SJSA1 (cell line): ENCODE measurements at regions not wholly inside any gene's neighbourhood (a gene's known extent, or its start where the extent isn't known, plus 50 kb on each side); places are given as distances from the start of the nearest gene placed in this dataset.

Experiments
- DNase-seq, 2 experiments: peaks; one replicate each; pipeline ENCODE4 v3.0.0-alpha.2; 2015 to 2020; ENCODE audit warnings: low spot score in 2 of 2, low read depth in 1 of 2
- H3K27ac ChIP-seq: fragments of 250-450 bp; sonication (Bioruptor Pico); 2 replicates; pipeline ENCODE4 v1.5.1; 2020; ENCODE audit warnings: mild to moderate bottlenecking, moderate library complexity
- H3K27me3 ChIP-seq: fragments of 250-450 bp; sonication (Bioruptor Pico); replicated peaks from 2 replicates; pipeline ENCODE4 v1.5.1; 2020; ENCODE audit warnings: mild to moderate bottlenecking, moderate library complexity
- H3K36me3 ChIP-seq: fragments of 250-450 bp; sonication (Bioruptor Pico); 2 replicates; pipeline ENCODE4 v1.5.1; 2020; ENCODE audit warnings: mild to moderate bottlenecking
- H3K4me1 ChIP-seq: fragments of 250-450 bp; sonication (Bioruptor Pico); replicated peaks from 2 replicates; pipeline ENCODE4 v1.6.1; 2021; ENCODE audit warnings: mild to moderate bottlenecking
- H3K4me3 ChIP-seq: fragments of 250-450 bp; sonication (Bioruptor Pico); 2 replicates; pipeline ENCODE4 v1.5.1; 2020; ENCODE audit warnings: mild to moderate bottlenecking
- H3K9me3 ChIP-seq: fragments of 250-450 bp; sonication (Bioruptor Pico); replicated peaks from 2 replicates; pipeline ENCODE4 v1.5.1; 2020; ENCODE audit warnings: mild to moderate bottlenecking

DNA sequence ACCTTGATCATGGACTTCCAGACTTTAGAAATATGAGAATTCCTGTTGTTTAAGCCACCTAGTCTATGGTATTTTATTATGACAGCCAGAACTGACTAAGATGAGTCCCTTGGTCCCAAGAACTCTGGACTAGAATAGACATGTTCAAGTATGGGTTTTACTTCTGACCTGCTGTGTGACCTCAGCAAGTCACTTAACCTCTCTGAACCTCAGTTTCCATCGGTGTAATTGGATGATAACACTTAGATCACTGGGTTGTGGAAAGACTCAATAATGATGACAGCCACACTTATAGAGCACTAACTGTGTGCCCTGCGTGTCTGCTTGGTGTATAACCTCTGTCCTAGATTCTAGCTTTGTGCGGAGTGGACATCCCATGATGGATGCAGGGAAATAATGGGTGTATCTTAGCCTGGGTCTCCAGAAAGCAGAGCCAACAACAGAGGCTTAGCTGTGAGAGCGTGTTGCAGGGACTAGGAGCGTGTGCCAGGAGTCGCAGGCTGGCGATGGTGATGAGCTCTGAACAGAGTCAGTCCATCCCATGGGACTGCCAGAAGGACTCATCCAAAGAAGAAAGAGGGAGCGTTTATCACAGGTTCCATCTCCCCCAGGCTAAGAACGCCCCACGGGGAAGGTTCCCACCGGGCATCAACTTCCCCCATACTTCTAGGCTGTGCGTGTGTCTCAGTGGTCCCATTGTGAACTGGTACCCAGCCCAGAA lies 93.2 kb upstream of the TP53I11 start:
- no peak for DNase-seq
- no peaks in the 10 kb centered on the region for H3K36me3 ChIP-seq
- H3K4me1 ChIP-seq, result peaks cover 15% of the 10 kb centered on the region
- no peaks in the 10 kb centered on the region; the same call in 1 of the 2 replicates for H3K9me3 ChIP-seq
- no peaks in the 10 kb centered on the region for H3K27me3 ChIP-seq
- no peak overlapping the region for H3K27ac ChIP-seq
- H3K4me3 ChIP-seq, result no peak overlapping the region

- Histone ChIP-seq H3K27ac (no peak overlapping the region), H3K4me3 (no peak overlapping the region)
- DNase-seq, result peak in 1 of 2 experiments; percentile 15
Observed at GRCh38 chr11:45045683-45046471, 95.2 kb upstream of the TP53I11 start.

DNA sequence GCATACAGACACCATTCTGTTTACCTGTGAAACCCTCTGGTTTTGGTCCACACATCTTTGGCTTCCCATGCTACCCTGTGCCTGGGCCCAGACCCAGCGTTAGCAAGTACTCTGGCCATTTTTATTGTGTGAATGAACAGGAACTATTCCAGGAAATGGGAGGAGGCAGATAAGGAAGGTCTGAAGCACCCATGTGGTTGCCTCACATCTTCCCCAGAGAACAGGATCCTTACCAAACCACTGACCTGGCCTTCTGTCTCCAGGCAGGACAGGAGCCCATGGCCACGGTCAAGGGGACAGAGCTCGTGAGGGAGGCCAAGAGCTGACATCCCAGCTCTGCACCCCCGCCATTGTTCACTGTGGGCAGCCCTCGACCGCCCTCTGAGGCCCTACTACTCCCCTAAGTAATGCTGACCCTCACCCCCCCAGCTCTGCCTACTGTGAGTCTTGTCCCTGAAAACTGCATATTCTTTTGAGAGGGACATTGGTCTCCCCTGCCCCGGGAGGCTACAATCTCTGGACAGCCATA lies 97.7 kb upstream of the TP53I11 start:
- Histone ChIP-seq H3K9me3 (no peaks in the 10 kb centered on the region), H3K4me1 (peaks cover 12% of the 10 kb centered on the region), H3K27me3 (no peaks in the 10 kb centered on the region), H3K27ac (no peak overlapping the region), H3K36me3 (no peaks in the 10 kb centered on the region), H3K4me3 (no peak overlapping the region)
- no peak for DNase-seq

More at GRCh38 chr11:45045683-45046471, 95.2 kb upstream of the TP53I11 start:
- peaks cover 15% of the 10 kb centered on the region for H3K4me1 ChIP-seq
- no peaks in the 10 kb centered on the region for H3K27me3 ChIP-seq
- no peaks in the 10 kb centered on the region for H3K9me3 ChIP-seq
- H3K36me3 ChIP-seq, result no peaks in the 10 kb centered on the region

DNA sequence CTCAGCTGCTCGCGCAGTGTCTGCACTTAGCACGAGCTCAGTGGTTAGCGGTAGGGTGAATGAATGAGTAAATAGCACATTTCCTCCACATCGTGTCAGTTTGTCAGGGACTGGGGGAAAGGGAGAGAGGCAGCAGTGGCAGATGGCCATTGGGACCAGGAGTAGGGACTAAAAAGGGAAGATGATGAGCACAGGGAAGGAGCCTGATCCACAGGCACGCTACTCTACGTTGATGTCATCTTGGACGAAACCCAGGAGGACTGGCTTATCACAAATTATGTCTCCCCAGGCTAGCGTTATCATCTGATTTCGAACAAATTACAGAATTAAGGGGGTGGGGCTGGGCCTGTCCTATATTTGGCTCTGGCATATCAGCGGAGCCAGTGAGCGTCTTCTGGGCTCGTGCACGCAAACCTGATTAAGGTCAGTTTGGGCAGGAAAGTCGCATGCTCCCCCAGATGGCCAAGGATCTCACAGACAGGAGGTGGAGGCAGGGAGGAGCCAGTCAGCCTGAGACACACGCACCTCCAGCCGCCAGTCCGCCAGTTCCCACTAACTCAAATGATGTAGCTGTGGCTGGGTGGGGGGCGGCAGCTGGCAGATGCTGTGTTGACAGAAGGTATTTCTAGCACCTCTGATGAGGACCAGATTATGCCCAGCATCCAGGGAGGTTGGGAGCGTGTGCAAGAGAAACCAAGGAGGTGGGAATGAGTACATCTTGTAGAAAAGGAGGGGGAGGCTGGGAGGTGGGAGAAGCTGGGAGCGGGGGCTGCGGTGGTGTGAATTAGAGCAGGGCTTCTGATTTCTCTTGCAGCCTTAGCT lies 97.4 kb upstream of the PRDM11 start:
- DNase-seq, result no peak
- Histone ChIP-seq H3K36me3 (no peaks in the 10 kb centered on the region), H3K27ac (no peak overlapping the region), H3K4me1 (peaks cover 12% of the 10 kb centered on the region), H3K27me3 (no peaks in the 10 kb centered on the region), H3K9me3 (no peaks in the 10 kb centered on the region), H3K4me3 (no peak overlapping the region)

DNA sequence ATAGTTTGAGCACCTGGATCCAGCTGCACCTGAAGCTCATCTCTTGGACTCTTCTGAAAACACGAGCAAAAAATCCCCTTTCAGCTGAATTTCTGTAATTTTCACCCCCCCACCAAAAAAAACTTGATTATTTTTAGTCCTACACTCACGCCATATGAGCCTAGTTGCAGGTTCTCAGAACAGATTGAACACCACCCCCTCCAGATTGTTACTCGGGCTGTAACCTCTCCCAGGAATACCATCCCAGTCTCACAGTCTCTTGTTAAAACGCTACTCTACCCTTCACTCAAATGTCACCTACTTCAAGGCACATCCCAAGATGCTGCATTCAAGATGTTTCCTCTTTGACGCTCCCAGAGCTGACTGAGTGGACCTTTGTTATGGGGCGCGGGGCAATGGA lies 96.3 kb upstream of the PRDM11 start:
- no peaks in the 10 kb centered on the region for H3K36me3 ChIP-seq
- no peaks in the 10 kb centered on the region for H3K9me3 ChIP-seq
- no peaks in the 10 kb centered on the region for H3K27me3 ChIP-seq
- no peak overlapping the region for H3K27ac ChIP-seq
- DNase-seq, result no peak
- H3K4me1 ChIP-seq, result peaks cover 12% of the 10 kb centered on the region
- no peak overlapping the region for H3K4me3 ChIP-seq

GRCh38 chr11:45051621-45052020 lies 94.8 kb upstream of the PRDM11 start:
- no peak overlapping the region for H3K4me3 ChIP-seq
- DNase-seq, result no peak
- no peaks in the 10 kb centered on the region for H3K9me3 ChIP-seq
- no peaks in the 10 kb centered on the region for H3K27me3 ChIP-seq
- H3K27ac ChIP-seq, result no peak overlapping the region
- 0 out of 2 replicates have a peak, but pooled peaks cover 2% of the 10 kb centered on the region for H3K4me1 ChIP-seq
- H3K36me3 ChIP-seq, result no peaks in the 10 kb centered on the region

- no peaks in the 10 kb centered on the region for H3K4me1 ChIP-seq
- H3K4me3 ChIP-seq, result no peak overlapping the region
- H3K9me3 ChIP-seq, result no peaks in the 10 kb centered on the region
- no peak for DNase-seq
- H3K27me3 ChIP-seq, result no peaks in the 10 kb centered on the region
- H3K27ac ChIP-seq, result no peak overlapping the region
- H3K36me3 ChIP-seq, result no peaks in the 10 kb centered on the region
Observed at GRCh38 chr11:45052361-45052760, 94.1 kb upstream of the PRDM11 start.

DNA sequence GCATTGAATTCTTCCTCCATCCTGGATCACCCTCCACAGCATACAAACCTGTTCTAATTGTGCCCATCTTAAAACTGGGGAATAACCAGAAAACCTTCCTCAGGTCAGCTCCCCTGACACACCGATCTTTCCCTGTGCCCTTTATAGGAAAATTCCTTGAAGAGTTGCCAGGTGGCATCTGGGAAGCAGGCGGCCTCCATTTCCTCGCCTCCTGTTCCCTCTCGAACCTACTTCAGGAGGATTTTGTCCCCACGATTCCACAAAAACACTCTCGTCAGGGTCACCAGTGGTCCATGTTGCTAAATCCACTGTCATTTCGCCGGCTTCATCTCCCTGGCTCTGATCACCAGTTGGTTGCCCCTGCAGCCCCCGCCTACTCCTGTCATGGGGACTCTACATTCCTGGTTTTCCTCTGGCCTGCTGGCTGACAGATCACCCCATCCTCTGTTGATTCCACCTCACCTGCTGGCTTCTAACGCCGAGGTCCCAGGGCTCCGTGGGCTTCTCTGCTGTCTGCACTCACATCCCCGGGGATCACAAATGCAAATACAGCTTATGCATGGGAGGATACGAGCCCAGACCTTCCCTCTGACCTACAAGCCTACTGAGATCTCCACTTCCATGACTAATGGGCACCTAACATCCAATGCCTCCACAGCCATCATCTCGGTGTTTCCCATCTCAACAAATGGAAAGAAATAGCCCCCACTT lies 92.5 kb upstream of the PRDM11 start:
- Histone ChIP-seq H3K36me3 (no peaks in the 10 kb centered on the region), H3K27ac (no peak overlapping the region), H3K4me3 (no peak overlapping the region), H3K9me3 (no peaks in the 10 kb centered on the region), H3K4me1 (no peaks in the 10 kb centered on the region), H3K27me3 (no peaks in the 10 kb centered on the region)
- no peak for DNase-seq

DNA sequence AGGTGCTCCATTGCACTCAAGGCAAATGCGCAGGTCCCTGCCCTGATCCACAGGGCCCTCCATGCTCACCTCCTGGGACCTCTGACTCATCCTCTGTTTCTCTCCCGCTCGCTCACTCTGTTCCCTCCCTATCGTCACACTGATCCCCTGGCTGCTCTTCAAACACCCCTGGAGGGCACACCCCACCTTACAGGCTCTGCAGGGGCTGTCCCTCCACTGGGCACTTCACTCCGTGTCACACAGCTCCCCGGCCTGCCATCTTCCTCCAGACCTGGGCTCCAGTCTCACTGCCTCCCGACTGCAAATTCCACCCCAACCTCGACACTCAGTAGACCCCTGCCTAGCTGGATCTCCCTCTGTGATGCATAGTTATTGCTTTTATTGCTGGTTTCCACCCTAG lies 91.5 kb upstream of the PRDM11 start:
- H3K27me3 ChIP-seq, result no peaks in the 10 kb centered on the region
- no peak overlapping the region for H3K4me3 ChIP-seq
- H3K36me3 ChIP-seq, result no peaks in the 10 kb centered on the region

DNA sequence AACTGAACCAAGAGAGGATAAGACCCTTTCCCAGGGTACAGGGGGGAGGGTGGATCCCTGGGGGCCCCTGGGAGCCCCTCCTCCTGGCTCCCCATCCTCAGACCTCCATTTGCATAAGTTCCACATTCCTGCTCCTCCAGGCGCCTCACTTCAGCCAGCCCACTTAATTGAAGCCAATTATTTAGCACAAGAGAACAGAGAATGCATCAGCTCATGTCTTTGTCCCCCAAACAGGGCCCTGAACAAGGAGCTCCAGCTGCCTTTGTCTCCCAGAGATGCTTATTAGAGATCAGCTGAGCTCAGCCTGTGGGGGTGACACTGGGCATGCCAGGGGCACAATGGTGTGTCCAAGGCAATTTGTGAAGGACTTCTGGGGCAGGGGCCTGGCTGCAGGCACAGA lies 89.9 kb upstream of the PRDM11 start:
- Histone ChIP-seq H3K36me3 (no peaks in the 10 kb centered on the region), H3K9me3 (no peaks in the 10 kb centered on the region), H3K27ac (no peak overlapping the region), H3K4me1 (no peaks in the 10 kb centered on the region), H3K27me3 (no peaks in the 10 kb centered on the region), H3K4me3 (no peak overlapping the region)
- no peak for DNase-seq

More for the DNA sequence above, 91.5 kb upstream of the PRDM11 start:
- DNase-seq, result no peak
- Histone ChIP-seq H3K27ac (no peak overlapping the region), H3K4me1 (no peaks in the 10 kb centered on the region), H3K9me3 (no peaks in the 10 kb centered on the region)

DNA sequence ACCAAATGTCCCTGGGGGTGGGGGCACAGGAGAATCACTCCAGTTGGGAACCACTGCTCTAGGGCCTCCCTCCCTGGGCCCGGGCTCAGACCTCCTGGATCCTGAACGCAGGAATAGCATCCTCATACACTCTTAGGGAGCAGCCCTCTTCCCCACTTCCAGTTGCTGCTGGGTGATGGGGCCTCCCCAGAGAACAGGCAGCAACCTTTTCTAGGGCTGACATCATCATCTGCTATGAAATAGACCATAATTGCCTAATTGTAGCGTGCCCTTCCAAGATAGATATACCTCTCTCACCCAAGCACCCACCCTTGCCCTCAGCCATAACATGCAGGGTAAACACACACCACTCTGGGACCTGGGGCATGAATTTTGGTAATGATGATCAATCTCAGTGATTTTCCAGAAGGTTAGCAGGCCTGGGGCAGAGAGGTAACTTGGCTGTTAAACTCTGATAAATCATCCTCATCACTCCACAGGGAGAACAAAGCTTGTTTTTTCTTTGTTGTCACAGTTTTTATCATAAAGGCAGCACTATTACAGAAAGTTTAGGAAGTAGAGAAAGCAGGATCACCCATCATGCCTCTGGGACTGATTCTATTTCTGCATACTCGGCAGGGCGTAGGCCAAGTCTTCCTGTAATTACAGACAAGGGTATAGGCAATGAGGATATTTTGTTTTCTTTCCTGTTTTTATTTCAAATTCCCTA lies 88.3 kb upstream of the PRDM11 start:
- H3K4me3 ChIP-seq, result no peak overlapping the region
- H3K27ac ChIP-seq, result no peak overlapping the region
- H3K4me1 ChIP-seq, result 0 out of 2 replicates have a peak, but pooled peaks cover 5% of the 10 kb centered on the region
- peaks cover 1% of the 10 kb centered on the region; the same call in 1 of the 2 replicates for H3K9me3 ChIP-seq
- DNase-seq, result no peak
- H3K27me3 ChIP-seq, result no peaks in the 10 kb centered on the region
- H3K36me3 ChIP-seq, result no peaks in the 10 kb centered on the region

GRCh38 chr11:45058647-45058950 lies 87.8 kb upstream of the PRDM11 start:
- no peaks in the 10 kb centered on the region for H3K27me3 ChIP-seq
- no peak overlapping the region for H3K27ac ChIP-seq
- H3K4me1 ChIP-seq, result 0 out of 2 replicates have a peak, but pooled peaks cover 5% of the 10 kb centered on the region
- no peaks in the 10 kb centered on the region for H3K36me3 ChIP-seq
- no peak overlapping the region for H3K4me3 ChIP-seq
- no peak for DNase-seq
- H3K9me3 ChIP-seq, result peaks cover 4% of the 10 kb centered on the region; the same call in 1 of the 2 replicates

GRCh38 chr11:45060707-45061106 lies 85.7 kb upstream of the PRDM11 start:
- DNase-seq, result no peak
- Histone ChIP-seq H3K9me3 (peaks cover 6% of the 10 kb centered on the region; the same call in 1 of the 2 replicates), H3K4me1 (0 out of 2 replicates have a peak, but pooled peaks cover 5% of the 10 kb centered on the region), H3K27ac (no peak overlapping the region), H3K36me3 (no peaks in the 10 kb centered on the region), H3K4me3 (no peak overlapping the region), H3K27me3 (no peaks in the 10 kb centered on the region)
